OCI-LY1 (cell line): ENCODE measurements at regions not wholly inside any gene's neighbourhood (a gene's known extent, or its start where the extent isn't known, plus 50 kb on each side); places are given as distances from the start of the nearest gene placed in this dataset.

Experiments
- H2AFZ ChIP-seq: fragments of 200-600 bp; sonication (generic), shearing (Covaris generic); 2 replicates; pipeline ENCODE4 v1.6.0; 2014; ENCODE audit warnings: antibody characterized with exemption, mild to moderate bottlenecking, low read length
- H3F3A ChIP-seq: fragments of 200-600 bp; sonication (generic), shearing (Covaris generic); 2 replicates; pipeline ENCODE4 v1.6.0; 2014; ENCODE audit warnings: mild to moderate bottlenecking, antibody characterized with exemption, low read length, moderate library complexity; ENCODE audit not compliant: insufficient read depth
- H3K27ac ChIP-seq: fragments of 200-600 bp; sonication (generic); 2 replicates; pipeline ENCODE4 v1.5.1; 2014; ENCODE audit warnings: low read length, mixed run types, mild to moderate bottlenecking, low read depth; ENCODE audit not compliant: poor library complexity, severe bottlenecking
- H3K27me3 ChIP-seq: fragments of 200-600 bp; sonication (generic); 2 replicates; pipeline ENCODE4 v1.6.0; 2014; ENCODE audit warnings: antibody characterized with exemption, mild to moderate bottlenecking, low read length, moderate library complexity; ENCODE audit not compliant: insufficient read depth
- H3K36me3 ChIP-seq: fragments of 200-600 bp; sonication (generic); 2 replicates; pipeline ENCODE4 v1.6.1; 2014; ENCODE audit warnings: mild to moderate bottlenecking, antibody characterized with exemption, low read length, moderate library complexity, mixed read lengths; ENCODE audit not compliant: insufficient read depth
- H3K4me1 ChIP-seq: fragments of 200-600 bp; sonication (generic); 2 replicates; pipeline ENCODE4 v1.5.1; 2014; ENCODE audit warnings: mild to moderate bottlenecking, low read length, moderate library complexity; ENCODE audit not compliant: insufficient read depth, severe bottlenecking
- H3K4me2 ChIP-seq: fragments of 200-600 bp; sonication (generic), shearing (Covaris generic); 2 replicates; pipeline ENCODE4 v1.6.1; 2014; ENCODE audit warnings: low read length
- H3K4me3 ChIP-seq: fragments of 200-600 bp; sonication (generic); 2 replicates; pipeline ENCODE4 v1.5.1; 2014; ENCODE audit warnings: low read length, low read depth, mild to moderate bottlenecking, mixed read lengths; ENCODE audit not compliant: poor library complexity, severe bottlenecking
- H3K79me2 ChIP-seq: fragments of 200-600 bp; shearing (Covaris generic); 2 replicates; pipeline ENCODE4 v1.6.1; 2016; ENCODE audit warnings: mixed run types, low read length, mixed read lengths; ENCODE audit not compliant: insufficient read depth
- H3K9ac ChIP-seq: fragments of 200-600 bp; sonication (generic), shearing (Covaris generic); 2 replicates; pipeline ENCODE4 v1.6.1; 2014; ENCODE audit warnings: mild to moderate bottlenecking, low read length, mixed read lengths
- H3K9me2 ChIP-seq: fragments of 200-600 bp; sonication (generic), shearing (Covaris generic); 2 replicates; pipeline ENCODE4 v1.6.1; 2014; ENCODE audit warnings: low read depth, mild to moderate bottlenecking, low read length, mixed read lengths
- H3K9me3 ChIP-seq: fragments of 200-600 bp; shearing (Covaris generic); 2 replicates; pipeline ENCODE4 v1.6.1; 2014; ENCODE audit warnings: low read length, mixed read lengths
- H4K20me1 ChIP-seq: fragments of 200-600 bp; sonication (generic), shearing (Covaris generic); 2 replicates; pipeline ENCODE4 v1.6.0; 2016; ENCODE audit warnings: mild to moderate bottlenecking, low read length; ENCODE audit not compliant: insufficient read depth
- CTCF ChIP-seq: fragments of 200-600 bp; sonication (generic), shearing (Covaris generic); IDR thresholded peaks from 2 replicates; pipeline ENCODE4 v1.5.1; 2017; ENCODE audit warnings: mild to moderate bottlenecking, antibody characterized with exemption, low read length, moderate library complexity, mixed read lengths
- EZH2 ChIP-seq: fragments of 200-600 bp; sonication (generic), shearing (Covaris generic); IDR thresholded peaks from 2 replicates; pipeline ENCODE4 v1.8.0; 2017; ENCODE audit warnings: borderline replicate concordance, mixed run types, mild to moderate bottlenecking, antibody characterized with exemption, low read length, moderate library complexity, mixed read lengths

GRCh38 chr3:146884296-146884695, 279.1 kb upstream of the PLSCR5 start:
- TF ChIP-seq CTCF: no peak
- TF ChIP-seq EZH2: no peak
- Histone ChIP-seq H3K9me2 (peaks cover 2% of the 10 kb centered on the region; the same call in 1 of the 2 replicates), H4K20me1 (no peaks in the 10 kb centered on the region), H3K9ac (no peak overlapping the region), H3F3A (no peaks in the 10 kb centered on the region), H3K4me1 (no peaks in the 10 kb centered on the region), H3K36me3 (no peaks in the 10 kb centered on the region), H3K4me3 (no peak overlapping the region), H3K9me3 (no peaks in the 10 kb centered on the region), H2AFZ (no peak overlapping the region), H3K4me2 (no peak overlapping the region), H3K27me3 (no peaks in the 10 kb centered on the region), H3K27ac (no peak overlapping the region), H3K79me2 (no peaks in the 10 kb centered on the region)

DNA sequence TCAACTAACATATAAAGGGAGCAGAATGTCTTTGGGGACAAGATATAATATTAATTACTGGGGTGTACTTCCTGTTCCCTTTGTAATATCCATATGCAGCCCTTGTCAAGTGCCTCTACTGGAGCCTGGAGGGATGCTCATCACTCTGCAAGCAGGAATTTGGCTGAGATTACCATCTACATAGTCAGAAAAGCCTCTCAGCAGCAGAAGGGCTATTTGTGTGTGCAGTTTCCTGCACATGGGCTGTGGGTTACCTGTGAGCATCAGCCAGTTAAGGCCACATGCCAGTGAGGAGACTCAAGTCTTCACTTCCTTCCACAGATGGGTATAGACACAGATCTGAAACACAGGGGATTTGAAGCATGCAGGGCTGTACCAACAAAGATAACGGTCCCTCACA, 278.1 kb upstream of the PLSCR5 start:
- no peak for TF ChIP-seq EZH2
- no peak for TF ChIP-seq CTCF
- Histone ChIP-seq H3K9me3 (no peaks in the 10 kb centered on the region), H3K4me2 (no peak overlapping the region), H3K36me3 (no peaks in the 10 kb centered on the region), H3K9me2 (peaks cover 2% of the 10 kb centered on the region; the same call in 1 of the 2 replicates), H3K27ac (no peak overlapping the region), H2AFZ (no peak overlapping the region), H3K4me3 (no peak overlapping the region), H3K27me3 (no peaks in the 10 kb centered on the region), H3K4me1 (no peaks in the 10 kb centered on the region), H4K20me1 (no peaks in the 10 kb centered on the region), H3K79me2 (no peaks in the 10 kb centered on the region), H3K9ac (no peak overlapping the region), H3F3A (no peaks in the 10 kb centered on the region)

GRCh38 chr3:146881966-146882760, 277.0 kb upstream of the PLSCR5 start:
- H4K20me1 ChIP-seq: no peaks in the 10 kb centered on the region
- H3K9ac ChIP-seq: no peak overlapping the region

More at GRCh38 chr3:146881966-146882760, 277.0 kb upstream of the PLSCR5 start:
- no peaks in the 10 kb centered on the region for H3K36me3 ChIP-seq
- no peak overlapping the region for H3K4me2 ChIP-seq
- H3F3A ChIP-seq: no peaks in the 10 kb centered on the region
- H3K9me2 ChIP-seq: peaks cover 2% of the 10 kb centered on the region; the same call in 1 of the 2 replicates
- H3K4me1 ChIP-seq: no peaks in the 10 kb centered on the region
- H3K9me3 ChIP-seq: no peaks in the 10 kb centered on the region
- no peak overlapping the region for H2AFZ ChIP-seq
- TF ChIP-seq CTCF: no peak
- no peak for TF ChIP-seq EZH2
- no peak overlapping the region for H3K4me3 ChIP-seq
- no peaks in the 10 kb centered on the region for H3K79me2 ChIP-seq
- H3K27ac ChIP-seq: no peak overlapping the region
- H3K27me3 ChIP-seq: no peaks in the 10 kb centered on the region
